Vagina (tissue), 2 donors: ENCODE measurements at regions not wholly inside any gene's neighbourhood (a gene's known extent, or its start where the extent isn't known, plus 50 kb on each side); places are given as distances from the start of the nearest gene placed in this dataset.
A peak's percentile ranks its signal among the peaks of the same experiment; 100 is the strongest.

Experiments used
- DNase-seq, 2 donors: peaks; one replicate each; pipeline ENCODE4 v3.0.0-alpha.2; 2017; ENCODE audit errors: extremely low spot score in 2 of 2
- H3K27ac ChIP-seq: fragments of 200-600 bp; sonication (generic); one replicate; pipeline ENCODE4 v1.5.1; 2019
- H3K27me3 ChIP-seq: fragments of 200-600 bp; sonication (generic); one replicate; pipeline ENCODE4 v1.5.1; 2019
- H3K36me3 ChIP-seq, 2 donors: fragments of 200-600 bp; sonication (generic); one replicate each; pipeline ENCODE4 v1.5.1; 2017 to 2019
- H3K4me1 ChIP-seq: fragments of 200-600 bp; sonication (generic); one replicate; pipeline ENCODE4 v1.5.1; 2019
- H3K4me3 ChIP-seq, 2 donors: fragments of 200-600 bp; sonication (generic); 1 replicate in 1 of 2; 2 replicates in 1 of 2; pipeline ENCODE4 v1.5.1; 2016 to 2019
- H3K9me3 ChIP-seq: fragments of 200-600 bp; sonication (generic); one replicate; pipeline ENCODE4 v1.5.1; 2019
- POLR2A ChIP-seq, 2 donors: fragments of 450-650 bp; IDR thresholded peaks; one replicate each; pipeline ENCODE4 v1.6.1; 2017; ENCODE audit warnings: antibody characterized with exemption in 2 of 2, mild to moderate bottlenecking in 2 of 2, moderate library complexity in 2 of 2
- POLR2AphosphoS5 ChIP-seq, 2 donors: sonication (generic); formaldehyde crosslinking; IDR thresholded peaks; one replicate each; pipeline ENCODE4 v1.9.0; 2017; ENCODE audit warnings: antibody characterized with exemption in 2 of 2, mild to moderate bottlenecking in 2 of 2, low read depth in 1 of 2; ENCODE audit not compliant: insufficient read depth in 1 of 2
- intact Hi-C: fragments of 100-400 bp; cut with DNase I; formaldehyde crosslinking; loops from one replicate; pipeline ENCODE4 v1.15.1; 2023
- TF ChIP-seq, protein P1 (sequence below), 3 experiments: fragments of 450-650 bp in 2 of 3; fragments of 200-600 bp in 1 of 3; sonication (generic) in 1 of 3; IDR thresholded peaks; one replicate each; pipeline ENCODE4 v1.5.1; 2017 to 2019; ENCODE audit warnings: antibody characterized with exemption in 3 of 3, mild to moderate bottlenecking in 2 of 3, moderate library complexity in 2 of 3

- H3K9me3 ChIP-seq, result no peaks in the 10 kb centered on the region
- no peaks in the 10 kb centered on the region for H3K36me3 ChIP-seq
- intact Hi-C loops, result loop anchor here (10.0 kb wide), 1 partner anchor 61 kb away; no protein-coding TSS in a partner anchor
- TF ChIP-seq POLR2AphosphoS5 (IDR thresholded peaks at IDR 0.05; ENCODE audit: insufficient read depth in 1 of 2, low read depth in 1 of 2), result no peak
- TF ChIP-seq POLR2A (IDR thresholded peaks at IDR 0.05), result no peak
- TF ChIP-seq, protein P1, sequence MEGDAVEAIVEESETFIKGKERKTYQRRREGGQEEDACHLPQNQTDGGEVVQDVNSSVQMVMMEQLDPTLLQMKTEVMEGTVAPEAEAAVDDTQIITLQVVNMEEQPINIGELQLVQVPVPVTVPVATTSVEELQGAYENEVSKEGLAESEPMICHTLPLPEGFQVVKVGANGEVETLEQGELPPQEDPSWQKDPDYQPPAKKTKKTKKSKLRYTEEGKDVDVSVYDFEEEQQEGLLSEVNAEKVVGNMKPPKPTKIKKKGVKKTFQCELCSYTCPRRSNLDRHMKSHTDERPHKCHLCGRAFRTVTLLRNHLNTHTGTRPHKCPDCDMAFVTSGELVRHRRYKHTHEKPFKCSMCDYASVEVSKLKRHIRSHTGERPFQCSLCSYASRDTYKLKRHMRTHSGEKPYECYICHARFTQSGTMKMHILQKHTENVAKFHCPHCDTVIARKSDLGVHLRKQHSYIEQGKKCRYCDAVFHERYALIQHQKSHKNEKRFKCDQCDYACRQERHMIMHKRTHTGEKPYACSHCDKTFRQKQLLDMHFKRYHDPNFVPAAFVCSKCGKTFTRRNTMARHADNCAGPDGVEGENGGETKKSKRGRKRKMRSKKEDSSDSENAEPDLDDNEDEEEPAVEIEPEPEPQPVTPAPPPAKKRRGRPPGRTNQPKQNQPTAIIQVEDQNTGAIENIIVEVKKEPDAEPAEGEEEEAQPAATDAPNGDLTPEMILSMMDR (IDR thresholded peaks at IDR 0.05), result no peak
- no peaks in the 10 kb centered on the region for H3K4me1 ChIP-seq
- H3K4me3 ChIP-seq, result no peak overlapping the region
- H3K27ac ChIP-seq, result no peak overlapping the region
- no peaks in the 10 kb centered on the region for H3K27me3 ChIP-seq
- no peak for DNase-seq
Measured at GRCh38 chr21:32216293-32216692, 62.6 kb downstream of the MIS18A start.

DNA sequence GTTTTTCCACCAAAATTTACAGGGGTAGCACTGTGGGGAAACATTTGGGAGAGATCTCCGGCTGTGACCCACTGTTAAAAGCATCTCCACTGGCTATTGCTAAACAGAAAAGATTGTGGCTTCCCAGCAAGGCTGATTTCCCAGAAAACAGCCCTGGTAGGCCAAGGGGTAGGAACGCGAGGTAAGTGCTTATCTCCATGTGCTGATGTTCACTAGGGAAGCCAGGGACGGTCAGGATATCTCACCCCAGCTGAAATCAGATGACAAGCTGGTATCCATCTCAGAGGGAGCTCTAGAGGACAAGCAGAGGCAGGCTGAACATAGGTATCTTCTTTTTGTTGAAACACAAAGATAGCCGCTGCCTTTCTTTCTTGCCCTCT is 63.6 kb downstream of the MIS18A start:
- Histone ChIP-seq H3K4me1 (no peaks in the 10 kb centered on the region), H3K36me3 (no peaks in the 10 kb centered on the region), H3K27ac (no peak overlapping the region), H3K27me3 (no peaks in the 10 kb centered on the region), H3K4me3 (no peak overlapping the region), H3K9me3 (no peaks in the 10 kb centered on the region)
- intact Hi-C loops, result loop anchor here (10.0 kb wide), 1 partner anchor 60 kb away; no protein-coding TSS in a partner anchor
- no peak for TF ChIP-seq POLR2AphosphoS5 (IDR thresholded peaks at IDR 0.05; ENCODE audit: insufficient read depth in 1 of 2, low read depth in 1 of 2)
- TF ChIP-seq POLR2A (IDR thresholded peaks at IDR 0.05), result no peak
- TF ChIP-seq, protein P1 (IDR thresholded peaks at IDR 0.05), result no peak
- peak in 1 of 2 donors; percentile 77 for DNase-seq

GRCh38 chr21:32214654-32215305 is 64.1 kb downstream of the MIS18A start:
- no peak overlapping the region for H3K4me3 ChIP-seq
- no peaks in the 10 kb centered on the region for H3K27me3 ChIP-seq
- H3K36me3 ChIP-seq, result no peaks in the 10 kb centered on the region
- intact Hi-C loops, result loop anchor here (10.0 kb wide), 1 partner anchor 60 kb away; no protein-coding TSS in a partner anchor
- H3K9me3 ChIP-seq, result no peaks in the 10 kb centered on the region
- no peak overlapping the region for H3K27ac ChIP-seq
- TF ChIP-seq, protein P1 (IDR thresholded peaks at IDR 0.05), result no peak
- TF ChIP-seq POLR2A (IDR thresholded peaks at IDR 0.05) (no peak), POLR2AphosphoS5 (IDR thresholded peaks at IDR 0.05; ENCODE audit: insufficient read depth in 1 of 2, low read depth in 1 of 2) (no peak)
- DNase-seq, result peak in 1 of 2 donors; percentile 52
- H3K4me1 ChIP-seq, result no peaks in the 10 kb centered on the region

DNA sequence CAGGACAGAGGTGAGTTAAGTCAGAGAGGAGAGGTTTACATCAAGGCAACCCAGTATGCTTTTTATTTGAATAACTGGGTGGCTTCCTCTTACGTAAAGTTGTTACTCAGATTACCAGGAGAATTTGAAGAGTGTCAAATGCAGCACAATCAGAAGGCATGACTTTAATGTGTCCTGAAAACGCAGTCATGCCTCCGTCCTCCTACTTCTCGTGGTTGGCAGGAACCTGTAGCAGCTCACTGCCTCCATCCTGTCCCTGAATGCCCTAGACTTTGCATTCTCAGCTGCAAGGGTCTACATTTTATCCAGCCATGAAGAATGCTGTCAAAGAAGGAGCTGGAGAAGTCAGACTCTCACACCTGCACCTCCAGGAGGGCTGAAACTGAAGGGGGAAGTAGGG is 66.7 kb downstream of the MIS18A start:
- Histone ChIP-seq H3K27ac (no peak overlapping the region), H3K4me1 (no peaks in the 10 kb centered on the region), H3K27me3 (no peaks in the 10 kb centered on the region), H3K36me3 (no peaks in the 10 kb centered on the region), H3K9me3 (no peaks in the 10 kb centered on the region), H3K4me3 (no peak overlapping the region)
- no peak for TF ChIP-seq POLR2AphosphoS5 (IDR thresholded peaks at IDR 0.05; ENCODE audit: insufficient read depth in 1 of 2, low read depth in 1 of 2)
- TF ChIP-seq POLR2A (IDR thresholded peaks at IDR 0.05), result no peak
- intact Hi-C loops, result loop anchor here (10.0 kb wide), 1 partner anchor 57 kb away; no protein-coding TSS in a partner anchor
- peak in 1 of 2 donors; percentile 61 for DNase-seq

- no peak for TF ChIP-seq POLR2A (IDR thresholded peaks at IDR 0.05)
- H3K27me3 ChIP-seq, result no peaks in the 10 kb centered on the region
- no peaks in the 10 kb centered on the region for H3K4me1 ChIP-seq
- H3K9me3 ChIP-seq, result no peaks in the 10 kb centered on the region
- peak in 1 of 2 donors; percentile 22 for DNase-seq
- H3K4me3 ChIP-seq, result no peak overlapping the region
- H3K36me3 ChIP-seq, result no peaks in the 10 kb centered on the region
- no peak overlapping the region for H3K27ac ChIP-seq
- intact Hi-C loops, result loop anchor here (10.0 kb wide), 1 partner anchor 57 kb away; no protein-coding TSS in a partner anchor
Measured at GRCh38 chr21:32211306-32211705, 67.5 kb downstream of the MIS18A start.

GRCh38 chr21:32209580-32209979 is 69.3 kb downstream of the MIS18A start:
- Histone ChIP-seq H3K27ac (no peak overlapping the region), H3K4me1 (no peaks in the 10 kb centered on the region), H3K4me3 (no peak overlapping the region), H3K9me3 (no peaks in the 10 kb centered on the region), H3K36me3 (no peaks in the 10 kb centered on the region), H3K27me3 (no peaks in the 10 kb centered on the region)
- no peak for DNase-seq
- no peak for TF ChIP-seq POLR2A (IDR thresholded peaks at IDR 0.05)
- TF ChIP-seq POLR2AphosphoS5 (IDR thresholded peaks at IDR 0.05; ENCODE audit: insufficient read depth in 1 of 2, low read depth in 1 of 2), result no peak
- TF ChIP-seq, protein P1 (IDR thresholded peaks at IDR 0.05), result no peak
- intact Hi-C loops, result no loop called here
